Breast epithelium (tissue), 4 donors: ENCODE measurements at regions not wholly inside any gene's neighbourhood (a gene's known extent, or its start where the extent isn't known, plus 50 kb on each side); places are given as distances from the start of the nearest gene placed in this dataset.

Experiments used
- DNase-seq, 2 donors: peaks; one replicate each; pipeline ENCODE4 v3.0.0-alpha.2; 2019; ENCODE audit warnings: low spot score in 2 of 2
- H3K27ac ChIP-seq, 2 donors: fragments of 200-600 bp; sonication (generic) in 1 of 2; one replicate each; pipeline ENCODE4 v1.5.1; 2016 to 2019; ENCODE audit warnings: mild to moderate bottlenecking in 1 of 2
- H3K27me3 ChIP-seq, 2 donors: fragments of 200-600 bp; sonication (generic) in 1 of 2; one replicate each; pipeline versions ENCODE4 v1.5.1 to v1.6.0; 2017 to 2019; ENCODE audit warnings: control low read depth in 1 of 2, mild to moderate bottlenecking in 1 of 2
- H3K36me3 ChIP-seq: fragments of 200-600 bp; one replicate; pipeline ENCODE4 v1.5.1; 2019
- H3K4me1 ChIP-seq, 2 donors: fragments of 200-600 bp; sonication (generic); one replicate each; pipeline ENCODE4 v1.5.1; 2016 to 2019; ENCODE audit warnings: control low read depth in 1 of 2
- H3K4me3 ChIP-seq, 3 donors: fragments of 200-600 bp; sonication (generic); 1 replicate in 2 of 3; 2 replicates in 1 of 3; pipeline ENCODE4 v1.5.1; 2016 to 2019; ENCODE audit warnings: mild to moderate bottlenecking in 3 of 3, moderate library complexity in 2 of 3
- H3K9me3 ChIP-seq, 2 donors: fragments of 200-600 bp; sonication (generic) in 1 of 2; one replicate each; pipeline ENCODE4 v1.5.1; 2016 to 2019; ENCODE audit warnings: control low read depth in 1 of 2
- POLR2A ChIP-seq: fragments of 450-650 bp; IDR thresholded peaks from one replicate; pipeline ENCODE4 v1.6.1; 2016; ENCODE audit warnings: antibody characterized with exemption, mild to moderate bottlenecking, moderate library complexity
- POLR2AphosphoS5 ChIP-seq, 3 donors: sonication (generic); formaldehyde crosslinking; IDR thresholded peaks; one replicate each; pipeline ENCODE4 v1.6.1; 2017; ENCODE audit warnings: antibody characterized with exemption in 3 of 3
- intact Hi-C: fragments of 100-400 bp; cut with DNase I; formaldehyde crosslinking; loops from one replicate; pipeline ENCODE4 v1.15.1; 2023; ENCODE audit warnings: low total_unique reads
- TF ChIP-seq, protein P1 (sequence below), 3 donors: fragments of 450-650 bp; IDR thresholded peaks; one replicate each; pipeline ENCODE4 v1.5.1; 2016 to 2017; ENCODE audit warnings: antibody characterized with exemption in 3 of 3, mild to moderate bottlenecking in 3 of 3, moderate library complexity in 3 of 3

DNA sequence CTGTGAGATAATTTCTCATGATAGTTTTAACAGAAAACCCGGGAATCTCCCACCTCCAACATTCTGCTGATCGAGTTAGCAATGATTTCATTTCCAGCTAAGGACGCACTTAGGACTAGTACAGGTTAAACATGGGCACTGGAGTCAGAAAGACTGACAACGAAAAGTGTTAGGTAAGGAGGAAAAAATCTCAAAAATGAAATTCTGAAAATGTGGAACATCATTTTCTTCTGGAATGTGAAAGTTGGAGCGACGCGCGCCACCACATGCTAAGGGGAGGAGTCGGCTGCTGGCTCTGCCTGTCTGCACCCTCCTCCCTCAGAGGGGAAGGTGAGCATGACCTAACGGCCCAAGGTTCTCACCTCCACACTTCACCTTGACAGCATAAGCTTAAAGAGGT, 221.6 kb upstream of the KCNG1 start:
- peaks cover 13 to 25% of the 10 kb centered on the region in 2 donors for H3K9me3 ChIP-seq
- no peaks in the 10 kb centered on the region for H3K27me3 ChIP-seq
- no peak for DNase-seq
- intact Hi-C loops: no loop called here
- TF ChIP-seq, protein P1, sequence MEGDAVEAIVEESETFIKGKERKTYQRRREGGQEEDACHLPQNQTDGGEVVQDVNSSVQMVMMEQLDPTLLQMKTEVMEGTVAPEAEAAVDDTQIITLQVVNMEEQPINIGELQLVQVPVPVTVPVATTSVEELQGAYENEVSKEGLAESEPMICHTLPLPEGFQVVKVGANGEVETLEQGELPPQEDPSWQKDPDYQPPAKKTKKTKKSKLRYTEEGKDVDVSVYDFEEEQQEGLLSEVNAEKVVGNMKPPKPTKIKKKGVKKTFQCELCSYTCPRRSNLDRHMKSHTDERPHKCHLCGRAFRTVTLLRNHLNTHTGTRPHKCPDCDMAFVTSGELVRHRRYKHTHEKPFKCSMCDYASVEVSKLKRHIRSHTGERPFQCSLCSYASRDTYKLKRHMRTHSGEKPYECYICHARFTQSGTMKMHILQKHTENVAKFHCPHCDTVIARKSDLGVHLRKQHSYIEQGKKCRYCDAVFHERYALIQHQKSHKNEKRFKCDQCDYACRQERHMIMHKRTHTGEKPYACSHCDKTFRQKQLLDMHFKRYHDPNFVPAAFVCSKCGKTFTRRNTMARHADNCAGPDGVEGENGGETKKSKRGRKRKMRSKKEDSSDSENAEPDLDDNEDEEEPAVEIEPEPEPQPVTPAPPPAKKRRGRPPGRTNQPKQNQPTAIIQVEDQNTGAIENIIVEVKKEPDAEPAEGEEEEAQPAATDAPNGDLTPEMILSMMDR (IDR thresholded peaks at IDR 0.05): no peak
- TF ChIP-seq POLR2A (no peak), POLR2AphosphoS5 (IDR thresholded peaks at IDR 0.05) (no peak)
- H3K4me3 ChIP-seq: no peak overlapping the region
- no peak overlapping the region for H3K27ac ChIP-seq
- no peaks in the 10 kb centered on the region for H3K36me3 ChIP-seq
- H3K4me1 ChIP-seq: no peaks in the 10 kb centered on the region

DNA sequence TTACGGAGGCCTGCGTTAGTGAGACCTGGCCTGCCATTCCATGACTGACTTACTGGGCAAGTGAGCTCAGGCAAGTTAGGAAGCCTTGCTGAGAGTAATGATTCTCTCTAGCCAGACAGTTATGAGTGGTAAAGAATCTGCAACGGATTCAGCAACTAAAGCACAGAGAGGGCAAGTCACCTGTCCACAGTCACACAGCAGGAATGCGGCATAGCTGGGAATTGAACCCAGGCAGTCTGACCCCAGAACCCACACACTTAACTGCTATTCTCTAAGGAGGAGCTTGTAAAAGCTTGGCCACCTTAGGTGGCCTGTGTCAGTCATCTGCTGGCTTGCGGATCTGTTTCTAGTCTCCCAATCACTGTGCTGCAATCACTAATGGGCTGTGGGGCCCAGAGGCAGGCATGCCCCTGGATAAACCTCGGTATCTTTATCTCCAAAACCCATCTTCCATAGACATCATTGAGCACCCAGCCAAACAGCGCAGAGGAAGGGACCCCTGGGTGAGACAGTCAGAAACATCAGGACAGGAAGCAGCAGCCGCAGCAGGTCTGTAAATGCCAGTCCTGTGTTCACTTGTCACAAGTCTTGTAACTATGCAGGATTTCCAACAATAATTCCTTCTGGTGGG, 215.9 kb upstream of the KCNG1 start:
- Histone ChIP-seq H3K9me3 (peaks cover 13 to 29% of the 10 kb centered on the region in 2 donors), H3K27ac (no peak overlapping the region), H3K36me3 (no peaks in the 10 kb centered on the region), H3K4me3 (no peak overlapping the region), H3K27me3 (peaks cover 0 to 3% of the 10 kb centered on the region in 2 donors), H3K4me1 (no peaks in the 10 kb centered on the region)
- intact Hi-C loops: no loop called here
- DNase-seq: no peak
- TF ChIP-seq POLR2A (no peak), POLR2AphosphoS5 (IDR thresholded peaks at IDR 0.05) (no peak)
- TF ChIP-seq, protein P1 (IDR thresholded peaks at IDR 0.05): no peak

DNA sequence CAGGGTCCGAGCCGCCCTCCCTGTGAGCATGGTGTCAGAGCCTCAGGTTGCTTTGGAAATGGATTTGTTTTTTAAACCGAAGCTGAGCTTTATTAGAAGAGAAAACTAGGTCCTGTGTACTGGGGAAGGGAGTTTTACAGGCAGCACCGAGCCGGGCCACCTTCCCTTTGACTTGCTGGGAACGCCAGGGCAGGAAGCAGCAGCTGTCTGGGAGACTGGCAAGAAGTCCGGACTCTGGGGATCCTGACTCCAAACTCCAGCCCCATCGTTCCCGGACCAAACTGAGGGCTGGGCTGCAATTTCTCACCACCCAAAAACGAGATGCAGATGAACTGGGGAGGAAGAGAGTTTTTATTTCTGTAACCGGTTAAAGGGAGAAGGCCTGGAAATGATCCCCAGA, 214.9 kb upstream of the KCNG1 start:
- H3K27me3 ChIP-seq: peaks cover 0 to 3% of the 10 kb centered on the region in 2 donors
- DNase-seq: no peak
- TF ChIP-seq POLR2AphosphoS5 (IDR thresholded peaks at IDR 0.05) (no peak), POLR2A (no peak)
- TF ChIP-seq, protein P1 (IDR thresholded peaks at IDR 0.05): no peak
- H3K27ac ChIP-seq: no peak overlapping the region
- no peaks in the 10 kb centered on the region for H3K36me3 ChIP-seq
- H3K9me3 ChIP-seq: peaks cover 10 to 22% of the 10 kb centered on the region in 2 donors
- no peaks in the 10 kb centered on the region for H3K4me1 ChIP-seq
- intact Hi-C loops: no loop called here
- H3K4me3 ChIP-seq: no peak overlapping the region

DNA sequence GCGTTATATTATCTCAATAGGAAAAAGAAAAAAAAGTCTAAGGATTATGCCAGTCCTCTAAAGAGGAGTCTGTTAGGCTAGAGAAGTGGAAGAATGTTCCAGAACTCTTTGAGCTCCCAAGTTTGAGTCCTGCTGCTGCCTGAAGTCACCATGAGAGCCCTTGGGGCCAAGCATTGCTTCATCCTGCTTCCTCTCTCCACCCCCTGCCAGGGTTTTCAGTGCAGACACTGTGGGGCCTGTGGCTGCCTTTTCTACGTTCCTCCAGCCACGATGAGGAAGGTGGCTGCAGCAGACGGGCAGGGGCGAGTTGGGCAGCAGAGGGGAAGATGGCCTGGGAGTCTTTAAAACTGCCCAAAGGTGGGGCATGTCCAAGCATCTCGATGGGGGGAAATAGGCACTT, 214.4 kb upstream of the KCNG1 start:
- no peaks in the 10 kb centered on the region for H3K36me3 ChIP-seq
- DNase-seq: no peak
- no peak overlapping the region for H3K4me3 ChIP-seq
- H3K4me1 ChIP-seq: no peaks in the 10 kb centered on the region
- no peak overlapping the region for H3K27ac ChIP-seq
- TF ChIP-seq, protein P1 (IDR thresholded peaks at IDR 0.05): no peak
- peaks cover 0 to 3% of the 10 kb centered on the region in 2 donors for H3K27me3 ChIP-seq
- peaks cover 6 to 17% of the 10 kb centered on the region in 2 donors for H3K9me3 ChIP-seq
- intact Hi-C loops: no loop called here

DNA sequence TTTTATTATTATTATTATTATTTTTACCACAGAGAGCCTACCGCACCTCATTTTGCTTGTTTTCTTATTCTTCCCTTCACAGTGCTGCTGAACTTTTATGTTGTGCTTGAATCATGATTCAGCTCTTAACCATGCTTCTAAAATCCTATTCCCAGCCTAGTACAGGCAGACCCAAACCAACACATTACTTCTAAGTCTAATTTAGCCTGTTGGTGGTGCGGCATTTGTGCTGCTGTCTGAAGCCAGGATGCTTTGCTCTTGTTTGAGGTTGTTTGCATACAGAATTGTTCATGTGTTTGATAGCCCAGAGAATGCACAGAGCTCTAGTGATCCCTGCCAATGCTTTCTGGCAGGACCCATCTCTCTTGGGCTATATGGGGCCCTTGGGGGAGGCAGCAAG, 213.5 kb upstream of the KCNG1 start:
- no peaks in the 10 kb centered on the region for H3K4me1 ChIP-seq
- intact Hi-C loops: no loop called here
- no peak overlapping the region for H3K4me3 ChIP-seq
- H3K9me3 ChIP-seq: peaks cover 0 to 8% of the 10 kb centered on the region in 2 donors
- TF ChIP-seq, protein P1 (IDR thresholded peaks at IDR 0.05): no peak
- no peak for TF ChIP-seq POLR2A
- no peak for TF ChIP-seq POLR2AphosphoS5 (IDR thresholded peaks at IDR 0.05)
- DNase-seq: no peak
- peaks cover 0 to 10% of the 10 kb centered on the region in 2 donors for H3K27me3 ChIP-seq
- H3K36me3 ChIP-seq: no peaks in the 10 kb centered on the region
- H3K27ac ChIP-seq: no peak overlapping the region
